Esophagus squamous epithelium (tissue), 5 donors: ENCODE measurements at regions not wholly inside any gene's neighbourhood (a gene's known extent, or its start where the extent isn't known, plus 50 kb on each side); places are given as distances from the start of the nearest gene placed in this dataset.

Source experiments
- DNase-seq: peaks from one replicate; lab custom pipeline; 2025; lab: John Stamatoyannopoulos, UW
- H3K27ac ChIP-seq, 4 donors: fragments of 200-600 bp; sonication (generic); one replicate each; pipeline ENCODE4 v1.5.1; 2016 to 2019; ENCODE audit warnings: mild to moderate bottlenecking in 1 of 4
- H3K27me3 ChIP-seq, 4 donors: fragments of 200-600 bp; sonication (generic); 1 replicate in 3 of 4; 2 replicates in 1 of 4; pipeline versions ENCODE4 v1.5.1 to v1.6.0; 2017 to 2021; ENCODE audit warnings: antibody characterized with exemption in 1 of 4
- H3K36me3 ChIP-seq, 3 donors: fragments of 200-600 bp; sonication (generic); one replicate each; pipeline ENCODE4 v1.5.1; 2016 to 2019
- H3K4me1 ChIP-seq, 3 donors: fragments of 200-600 bp; sonication (generic); one replicate each; pipeline ENCODE4 v1.5.1; 2017 to 2019
- H3K4me3 ChIP-seq, 4 donors: fragments of 200-600 bp; sonication (generic); 1 replicate in 3 of 4; 2 replicates in 1 of 4; pipeline ENCODE4 v1.5.1; 2016 to 2019; ENCODE audit warnings: mild to moderate bottlenecking in 2 of 4, moderate library complexity in 1 of 4
- H3K9me3 ChIP-seq, 3 donors: fragments of 200-600 bp; sonication (generic); one replicate each; pipeline ENCODE4 v1.5.1; 2016 to 2019
- CTCF ChIP-seq, 6 experiments: fragments of 450-650 bp in 4 of 6; fragments of 200-600 bp in 2 of 6; sonication (generic) in 2 of 6; IDR thresholded peaks; one replicate each; pipeline ENCODE4 v1.5.1; 2016 to 2019; ENCODE audit warnings: antibody characterized with exemption in 6 of 6, mild to moderate bottlenecking in 4 of 6, moderate library complexity in 4 of 6
- POLR2A ChIP-seq, 4 donors: fragments of 450-650 bp; IDR thresholded peaks; one replicate each; pipeline ENCODE4 v1.6.1; 2017; ENCODE audit warnings: antibody characterized with exemption in 4 of 4, mild to moderate bottlenecking in 4 of 4, moderate library complexity in 3 of 4
- WGBS, 2 donors: methylation state at CpG; one replicate each; pipeline ENCODE4 v1.1.5; 2018; 5-methylcytosine and 5-hydroxymethylcytosine counted together
- intact Hi-C: fragments of 100-400 bp; cut with DNase I; formaldehyde crosslinking; loops from one replicate; pipeline ENCODE4 v1.15.0; 2022
- donor health status: DM: yes; HTN: yes; CAD: no.

GRCh38 chr6:14454473-14454775 is 336.9 kb downstream of the CD83 start:
- intact Hi-C loops, result no loop called here
- H3K27me3 ChIP-seq, result no peaks in the 10 kb centered on the region
- no peak for DNase-seq
- H3K4me3 ChIP-seq, result no peak overlapping the region
- H3K4me1 ChIP-seq, result peaks cover 0 to 21% (median 0%) of the 10 kb centered on the region in 3 donors
- H3K36me3 ChIP-seq, result no peaks in the 10 kb centered on the region
- no peak for TF ChIP-seq POLR2A (IDR thresholded peaks at IDR 0.05)
- no peak for TF ChIP-seq CTCF (IDR thresholded peaks at IDR 0.05)
- H3K9me3 ChIP-seq, result no peaks in the 10 kb centered on the region
- 56 to 63% methylated on average over 4 of the region's 4 CpGs for WGBS, 2 donors
- H3K27ac ChIP-seq, result no peak overlapping the region

GRCh38 chr6:14455427-14455826 is 337.9 kb downstream of the CD83 start:
- no peak for DNase-seq
- H3K9me3 ChIP-seq, result no peaks in the 10 kb centered on the region
- intact Hi-C loops, result no loop called here

GRCh38 chr6:14455876-14456648 is 338.5 kb downstream of the CD83 start:
- no peak for DNase-seq
- TF ChIP-seq CTCF (IDR thresholded peaks at IDR 0.05) (no peak), POLR2A (IDR thresholded peaks at IDR 0.05) (no peak)
- Histone ChIP-seq H3K4me1 (peaks cover 0 to 21% (median 0%) of the 10 kb centered on the region in 3 donors), H3K27me3 (no peaks in the 10 kb centered on the region), H3K36me3 (no peaks in the 10 kb centered on the region), H3K9me3 (no peaks in the 10 kb centered on the region), H3K27ac (no peak overlapping the region), H3K4me3 (no peak overlapping the region)
- intact Hi-C loops, result no loop called here
- 83 to 94% methylated on average over 8 of the region's 8 CpGs for WGBS, 2 donors

More at GRCh38 chr6:14455427-14455826, 337.9 kb downstream of the CD83 start:
- 67 to 78% methylated on average over 3 of the region's 3 CpGs for WGBS, 2 donors
- Histone ChIP-seq H3K27ac (no peak overlapping the region), H3K4me1 (peaks cover 0 to 21% (median 0%) of the 10 kb centered on the region in 3 donors), H3K36me3 (no peaks in the 10 kb centered on the region), H3K4me3 (no peak overlapping the region), H3K27me3 (no peaks in the 10 kb centered on the region)
- no peak for TF ChIP-seq CTCF (IDR thresholded peaks at IDR 0.05)
- no peak for TF ChIP-seq POLR2A (IDR thresholded peaks at IDR 0.05)

GRCh38 chr6:14456941-14457340 is 339.4 kb downstream of the CD83 start:
- H3K9me3 ChIP-seq, result no peaks in the 10 kb centered on the region
- TF ChIP-seq CTCF (IDR thresholded peaks at IDR 0.05) (no peak), POLR2A (IDR thresholded peaks at IDR 0.05) (no peak)
- no peak for DNase-seq
- intact Hi-C loops, result no loop called here
- H3K4me1 ChIP-seq, result peaks cover 0 to 21% (median 0%) of the 10 kb centered on the region in 3 donors
- no peak overlapping the region for H3K4me3 ChIP-seq
- 80 to 81% methylated on average over 1 of the region's 1 CpG for WGBS, 2 donors
- H3K36me3 ChIP-seq, result no peaks in the 10 kb centered on the region
- no peaks in the 10 kb centered on the region for H3K27me3 ChIP-seq
- H3K27ac ChIP-seq, result no peak overlapping the region

- DNase-seq, result no peak
- no peaks in the 10 kb centered on the region for H3K36me3 ChIP-seq
- intact Hi-C loops, result no loop called here
- H3K27me3 ChIP-seq, result no peaks in the 10 kb centered on the region
- no peaks in the 10 kb centered on the region for H3K9me3 ChIP-seq
- WGBS, 2 donors, result 54 to 67% methylated on average over 5 of the region's 5 CpGs
- H3K27ac ChIP-seq, result no peak overlapping the region
- TF ChIP-seq CTCF (IDR thresholded peaks at IDR 0.05), result no peak
- TF ChIP-seq POLR2A (IDR thresholded peaks at IDR 0.05), result no peak
- H3K4me1 ChIP-seq, result peaks cover 0 to 16% (median 0%) of the 10 kb centered on the region in 3 donors
- no peak overlapping the region for H3K4me3 ChIP-seq
Measured at GRCh38 chr6:14458669-14459266, 341.2 kb downstream of the CD83 start.
